Muscle of arm (tissue), 1 donor: ENCODE measurements at regions not wholly inside any gene's neighbourhood (a gene's known extent, or its start where the extent isn't known, plus 50 kb on each side); places are given as distances from the start of the nearest gene placed in this dataset.
"Not testable (repeated sequence)": the region's sequence is repeated elsewhere in the genome, so short reads cannot be mapped to it uniquely, and the experiment has no call there.

Experiments used
- DNase-seq: peaks from one replicate; pipeline ENCODE4 v3.0.0-alpha.2; 2013

DNA sequence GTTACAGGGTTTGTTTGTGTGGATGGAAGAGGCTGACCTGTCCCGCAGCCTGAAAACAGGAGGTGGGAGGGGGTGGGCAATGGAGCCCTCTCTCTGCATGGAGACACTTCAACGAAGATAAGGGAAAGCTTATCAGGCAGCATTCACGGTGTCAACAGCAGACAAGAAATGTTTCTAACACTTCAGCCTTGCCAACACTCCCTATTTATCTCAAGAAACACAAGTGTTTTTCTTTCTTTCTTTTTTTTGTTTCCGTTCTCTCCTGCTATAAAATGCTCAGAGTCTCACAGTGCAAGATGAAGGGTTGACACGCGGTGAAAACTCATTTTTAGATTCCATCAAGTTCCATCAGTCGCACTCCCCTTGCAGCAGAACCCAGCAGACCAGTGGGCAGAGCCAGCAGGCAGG is 594.4 kb downstream of the MATN1 start:
- no peak for DNase-seq

DNA sequence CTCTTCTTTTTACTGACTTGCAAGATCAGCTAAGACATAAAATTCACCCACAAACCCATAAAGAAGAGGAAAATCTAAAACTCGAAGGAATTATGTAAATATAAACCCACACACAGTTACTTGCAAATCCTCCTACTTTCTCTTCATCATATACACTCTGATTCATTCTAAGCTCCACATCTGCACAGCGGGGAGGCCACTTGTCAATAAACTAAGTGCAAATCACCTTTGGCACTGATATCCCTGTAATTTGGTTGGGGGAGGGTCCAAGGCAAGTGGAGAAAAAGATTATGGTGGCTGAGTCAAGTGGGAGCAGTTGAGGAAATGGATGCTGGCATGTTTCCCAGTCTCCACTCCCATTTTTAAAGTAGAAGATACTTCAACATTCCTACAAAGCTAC is 596.5 kb downstream of the MATN1 start:
- no peak for DNase-seq

DNA sequence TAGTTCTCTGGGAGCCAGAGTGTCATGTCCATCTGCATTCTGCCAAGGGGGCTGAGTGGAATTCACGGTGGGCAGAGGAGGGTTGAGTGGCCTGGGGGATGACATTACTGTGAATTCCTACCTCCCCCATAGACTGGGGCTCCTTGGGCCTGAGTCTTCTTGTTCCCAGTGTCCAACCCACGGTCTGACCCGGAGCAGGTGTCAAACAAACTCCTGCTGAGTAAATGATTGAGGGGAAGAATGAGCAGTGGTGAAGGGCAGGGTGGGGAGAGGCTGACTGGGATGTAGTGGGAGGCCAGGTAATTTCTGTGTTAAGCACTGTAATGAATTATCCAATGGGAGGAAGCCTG is 597.6 kb downstream of the MATN1 start:
- no peak for DNase-seq

DNA sequence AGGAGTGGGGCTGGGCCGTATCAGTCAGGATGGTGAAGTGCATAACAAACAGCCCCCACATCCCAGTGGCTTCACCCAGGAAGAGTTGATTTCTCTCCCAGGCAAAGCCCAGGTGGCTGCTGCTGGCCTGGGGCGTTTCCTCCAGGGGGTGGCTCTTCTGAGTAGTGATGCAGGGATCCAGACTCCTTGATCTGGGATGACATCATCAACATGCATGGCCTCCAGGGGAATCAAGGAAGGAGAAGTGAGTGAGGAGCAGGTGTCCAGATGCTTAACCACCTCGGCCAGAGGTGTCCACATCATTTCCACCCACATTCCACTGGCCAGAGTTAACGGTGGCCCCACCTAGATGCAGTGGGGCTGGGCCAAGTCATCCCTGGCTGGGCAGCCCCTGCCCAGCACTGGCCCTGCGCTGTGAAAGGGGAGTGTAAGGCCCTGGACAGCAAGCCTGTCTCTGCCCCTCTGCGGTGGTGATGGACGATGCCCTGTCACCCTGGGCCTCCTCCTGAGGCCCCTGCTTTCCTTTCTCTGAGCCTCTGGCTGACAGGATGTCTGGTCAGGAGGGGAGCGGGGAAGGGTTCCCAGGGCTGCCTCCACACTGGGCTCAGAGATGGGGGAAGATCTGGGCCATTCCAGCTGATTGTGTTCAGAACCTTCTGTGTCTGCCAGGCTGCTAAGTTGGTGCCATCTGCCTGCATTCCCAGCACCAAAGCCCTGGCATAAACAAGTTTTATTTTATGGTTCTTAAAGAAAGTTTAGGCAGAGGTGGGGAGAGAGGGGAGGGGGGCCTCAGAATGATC is 598.2 kb downstream of the MATN1 start:
- DNase-seq, result no peak

GRCh38 chr1:30123896-30124295 is 599.5 kb downstream of the MATN1 start:
- no peak for DNase-seq

GRCh38 chr1:30123036-30123435 is 600.3 kb downstream of the MATN1 start:
- DNase-seq, result no peak

DNA sequence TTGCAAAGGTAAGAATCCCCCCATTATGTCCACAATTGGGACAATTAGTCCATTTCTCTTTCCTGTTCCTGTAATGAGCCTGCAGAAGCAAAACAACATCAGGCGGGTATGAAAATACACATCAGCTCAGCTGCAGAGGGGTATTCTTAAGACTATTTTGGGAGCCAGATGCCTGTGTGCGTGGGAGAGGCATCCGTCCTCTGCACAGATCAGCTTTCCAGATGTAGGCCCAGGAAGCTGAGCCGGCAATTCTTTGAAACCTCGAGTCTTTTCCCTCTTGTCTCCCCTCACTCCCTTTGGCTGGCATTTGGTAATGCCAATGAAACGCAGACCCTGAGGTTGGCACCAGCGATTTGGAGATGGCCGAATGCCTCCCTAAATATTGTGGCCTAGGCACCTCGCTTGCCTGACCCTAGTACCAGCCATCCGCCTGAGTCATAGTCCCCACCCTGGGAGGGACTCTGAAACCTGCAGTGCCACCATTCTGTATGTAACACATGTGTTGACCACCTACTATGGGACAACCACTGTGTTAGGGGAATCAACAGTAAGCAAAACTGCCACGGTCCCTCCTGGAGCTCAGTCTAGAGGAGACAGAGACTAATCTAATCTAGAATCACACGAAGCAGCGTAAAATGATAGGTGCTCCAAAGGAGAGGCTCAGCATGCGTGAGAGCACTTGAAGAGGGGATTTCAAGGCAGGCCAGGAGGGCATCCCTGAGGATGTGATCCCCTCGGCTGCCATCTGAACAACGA is 603.0 kb downstream of the MATN1 start:
- no peak for DNase-seq

- no peak for DNase-seq
Observed at GRCh38 chr1:30117685-30118084, 605.7 kb downstream of the MATN1 start.

DNA sequence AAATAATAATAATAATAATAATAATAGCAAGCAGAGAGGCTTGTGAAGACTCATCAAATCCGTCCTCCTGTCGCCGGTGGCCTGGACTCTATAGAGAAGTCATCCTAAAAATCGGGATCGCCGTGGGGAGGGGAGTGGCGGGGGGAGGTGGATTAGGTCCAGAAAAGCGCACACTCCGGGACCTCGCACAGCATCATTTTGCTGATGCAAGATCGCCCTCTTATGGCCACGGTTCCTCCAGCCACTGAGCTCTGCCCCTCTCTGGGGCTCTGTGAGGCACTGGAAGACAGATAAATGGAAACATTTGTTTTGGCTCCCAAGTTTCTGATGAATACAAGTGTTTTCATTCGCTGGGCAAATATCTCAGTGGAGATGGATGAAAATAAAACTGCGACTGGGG is 612.0 kb downstream of the MATN1 start:
- DNase-seq, result peak; percentile 25

DNA sequence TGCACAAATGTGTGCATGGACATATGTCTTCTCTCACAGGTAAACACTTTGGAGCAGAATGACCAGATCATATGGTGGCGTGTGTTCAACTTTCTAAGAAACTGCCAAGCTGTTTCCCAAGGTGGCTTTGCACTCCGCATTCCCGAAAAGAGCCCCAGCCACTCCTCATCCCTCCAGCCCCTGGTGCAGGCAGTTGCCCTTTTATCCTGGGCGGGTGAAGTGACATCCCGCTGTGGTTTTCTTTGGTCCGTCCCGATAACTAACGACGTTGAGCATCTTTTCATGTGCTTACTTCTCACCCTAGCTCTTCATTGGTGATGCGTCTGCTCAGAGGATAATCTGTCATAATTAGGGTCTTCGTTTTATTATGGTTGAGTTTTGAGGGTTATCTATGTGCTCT is 612.5 kb downstream of the MATN1 start:
- no peak for DNase-seq

DNA sequence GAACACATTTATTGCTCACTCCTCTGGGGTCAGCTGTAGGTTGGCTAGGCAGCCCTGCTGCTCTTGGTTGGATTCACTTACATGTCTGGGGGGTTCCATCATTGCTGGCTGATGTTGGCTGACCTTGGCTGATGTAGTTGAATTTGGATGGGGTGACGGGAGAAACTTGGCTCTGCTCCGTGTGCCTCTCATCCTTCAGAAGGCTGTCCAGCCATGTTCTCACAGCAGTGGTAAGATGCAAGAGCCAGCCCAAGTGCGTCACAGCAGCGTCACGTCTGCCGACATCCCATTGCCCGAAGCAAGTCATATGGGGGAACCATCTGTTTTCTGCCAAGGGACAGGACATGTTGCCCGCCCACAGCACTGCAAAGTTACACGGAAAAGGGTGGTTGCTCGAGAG is 613.5 kb downstream of the MATN1 start:
- no peak for DNase-seq

- no peak for DNase-seq
Observed at GRCh38 chr1:30108186-30108585, 615.2 kb downstream of the MATN1 start.

DNA sequence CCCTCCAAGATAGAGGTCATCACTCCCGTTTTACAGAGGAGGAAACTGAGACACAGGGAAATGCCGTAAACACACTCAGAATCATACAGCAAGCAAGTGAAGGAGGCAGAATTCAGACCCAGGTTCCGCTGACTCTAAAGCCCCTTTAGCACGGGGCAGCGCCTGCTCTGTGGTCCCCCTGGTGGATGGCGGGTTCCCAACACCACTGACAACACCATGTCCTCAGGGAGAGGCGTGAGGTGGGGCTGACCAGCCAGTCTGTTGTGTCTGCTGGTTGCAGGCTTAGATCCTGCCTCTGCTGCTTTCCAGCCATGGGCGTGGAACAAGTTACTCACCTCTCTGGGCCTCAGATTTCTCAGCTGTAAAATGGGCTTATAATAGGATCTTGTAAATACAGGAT is 617.3 kb downstream of the MATN1 start:
- no peak for DNase-seq

- DNase-seq, result no peak
Observed at GRCh38 chr1:30104551-30104950, 618.8 kb downstream of the MATN1 start.

GRCh38 chr1:30103708-30104411 is 619.5 kb downstream of the MATN1 start:
- DNase-seq, result no peak

- DNase-seq, result no peak
Observed at GRCh38 chr1:30102605-30103004, 620.8 kb downstream of the MATN1 start.

- DNase-seq, result no peak
Observed at GRCh38 chr1:30101487-30102227, 621.7 kb downstream of the MATN1 start.

DNA sequence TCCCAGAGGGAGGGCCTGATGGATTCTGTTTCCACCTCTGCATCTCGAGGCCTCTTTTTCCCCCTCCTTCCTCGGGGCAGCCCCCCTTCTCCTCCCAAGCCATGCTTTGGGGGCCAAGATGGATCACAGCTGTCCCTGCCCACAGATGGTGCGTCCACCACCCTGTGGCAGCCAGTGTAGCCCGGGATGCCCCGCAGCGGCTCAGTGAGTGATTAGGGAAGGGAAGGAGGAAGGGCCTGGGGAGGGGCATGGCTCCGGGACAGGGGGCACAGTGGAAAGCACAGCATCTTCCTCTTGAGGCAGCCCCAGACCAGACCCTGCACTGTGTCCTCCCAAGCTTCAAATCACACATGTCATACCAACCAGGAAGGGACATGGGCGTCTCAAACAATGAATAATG is 622.4 kb downstream of the MATN1 start:
- no peak for DNase-seq

DNA sequence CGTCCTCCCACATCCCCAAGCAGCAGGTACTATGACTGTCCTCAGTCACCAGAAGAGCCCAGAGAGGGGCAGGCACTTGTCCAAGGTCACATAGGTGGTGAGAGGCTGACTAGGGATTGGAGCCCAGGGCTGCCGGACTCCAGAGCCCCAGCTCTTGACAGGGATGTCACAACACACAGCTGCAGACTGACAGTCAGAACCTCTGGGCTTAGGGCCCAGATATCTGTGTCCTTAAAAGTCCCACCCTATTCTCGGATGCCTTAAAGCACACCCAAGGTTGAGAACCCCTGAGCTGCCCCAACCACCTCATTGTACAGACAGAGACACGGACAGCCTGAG is 622.9 kb downstream of the MATN1 start:
- DNase-seq, result no peak

DNA sequence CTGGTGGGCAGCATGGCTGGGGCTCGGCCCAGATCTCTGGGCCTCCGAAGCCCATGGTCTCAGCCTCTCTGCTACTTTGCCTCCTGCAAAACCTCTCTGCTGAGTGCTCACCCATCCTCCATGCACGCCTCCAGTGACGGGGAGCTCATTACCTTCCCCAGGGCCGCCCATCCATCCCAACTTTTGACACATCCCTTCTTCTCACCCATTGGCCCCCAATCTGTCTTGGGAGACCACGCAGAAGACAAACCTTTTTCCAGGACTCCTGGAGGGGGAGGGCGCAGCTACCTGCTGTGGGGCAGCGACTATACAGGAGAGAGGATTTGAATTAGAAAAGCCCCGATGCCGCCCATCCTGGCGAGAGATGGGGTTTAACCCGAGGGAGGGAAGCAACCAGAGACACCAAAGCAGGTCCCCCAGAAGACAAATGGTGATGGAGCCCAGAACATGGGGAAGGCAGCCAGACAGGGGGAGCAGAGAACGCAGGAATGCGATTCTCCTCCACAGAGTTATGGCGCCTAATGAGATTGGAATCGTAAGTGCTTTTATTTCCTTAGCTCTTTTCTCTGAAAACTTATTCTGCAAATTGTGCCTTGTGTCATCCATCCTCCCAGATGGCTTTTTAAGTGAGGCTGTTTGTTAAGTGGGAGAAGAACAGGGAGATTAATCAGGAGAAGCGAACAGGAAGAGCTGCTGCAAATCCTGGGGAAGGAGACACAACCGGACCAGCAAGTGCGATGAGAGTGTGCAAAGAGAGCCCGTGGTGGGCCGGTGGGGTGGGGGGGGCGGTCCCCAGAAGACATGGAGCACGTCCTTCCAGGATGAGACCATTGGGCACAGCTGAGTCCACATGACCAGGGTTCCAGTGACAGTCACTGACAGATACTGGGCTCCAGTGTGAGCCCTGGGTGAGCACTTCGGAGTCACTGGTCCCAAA is 623.5 kb downstream of the MATN1 start:
- no peak for DNase-seq

GRCh38 chr1:30097851-30098250 is 625.5 kb downstream of the MATN1 start:
- not testable (repeated sequence) for DNase-seq
